NCI-H2107 (cell line): ENCODE measurements at regions not wholly inside any gene's neighbourhood (a gene's known extent, or its start where the extent isn't known, plus 50 kb on each side); places are given as distances from the start of the nearest gene placed in this dataset.

Experiments used
- DNase-seq: peaks from one replicate; lab custom pipeline; 2025; lab: John Stamatoyannopoulos, UW

DNA sequence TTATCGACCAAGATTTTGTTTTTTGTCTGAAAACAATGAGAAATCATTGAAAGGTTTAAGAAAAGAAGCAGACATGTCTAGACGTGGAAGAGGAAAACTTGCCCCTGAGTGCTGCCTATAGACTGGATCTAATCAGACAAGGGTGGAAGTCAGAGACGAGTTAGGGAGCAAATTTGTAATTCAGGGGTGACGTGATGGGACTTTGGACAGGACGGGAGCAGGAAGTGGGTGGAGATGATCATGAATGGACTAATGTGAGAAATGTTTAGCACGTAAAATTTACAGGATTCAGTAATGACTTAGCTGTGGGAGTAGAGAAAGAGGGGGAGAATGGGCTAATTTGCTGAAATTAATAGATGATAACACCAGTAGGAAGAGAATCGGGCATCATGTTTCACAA lies 117.0 kb upstream of the EPHA4 start:
- no peak for DNase-seq

DNA sequence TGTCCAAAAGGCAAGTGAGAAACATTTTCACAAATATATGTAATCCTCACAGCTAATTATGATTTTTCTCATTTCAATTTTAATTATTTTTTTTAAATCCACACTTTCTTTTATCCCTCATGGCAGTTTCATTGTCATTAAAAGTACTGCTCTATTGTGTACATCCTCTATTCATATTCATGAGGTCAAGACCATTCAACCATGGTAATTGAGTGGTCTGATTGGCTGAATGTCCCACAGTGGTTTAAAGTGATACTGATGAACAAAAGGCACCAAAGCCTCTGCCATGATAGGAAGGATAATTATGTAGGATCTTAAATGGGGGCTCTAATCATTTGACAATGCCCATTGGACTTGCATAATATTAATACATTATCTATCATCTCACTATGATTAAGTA lies 108.4 kb upstream of the EPHA4 start:
- no peak for DNase-seq

DNA sequence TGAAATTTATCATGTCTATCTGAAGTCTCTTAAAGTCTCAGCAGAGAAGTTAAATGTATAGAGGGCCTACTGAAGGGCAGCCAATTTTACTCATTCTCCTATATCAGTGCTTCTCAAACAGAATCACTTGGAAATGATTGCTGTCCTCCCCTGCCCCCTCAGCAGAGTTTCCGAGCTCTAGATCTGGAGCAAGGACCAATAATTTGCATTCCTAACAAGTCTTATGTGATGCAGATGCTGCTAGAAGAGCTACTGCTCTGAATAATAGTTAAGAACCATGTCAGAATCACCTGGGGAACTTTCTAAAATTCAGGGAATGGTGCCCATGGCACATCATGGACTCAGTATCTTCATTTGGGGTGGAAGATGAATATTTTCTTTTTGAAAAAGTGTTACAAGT lies 105.6 kb upstream of the EPHA4 start:
- no peak for DNase-seq

DNA sequence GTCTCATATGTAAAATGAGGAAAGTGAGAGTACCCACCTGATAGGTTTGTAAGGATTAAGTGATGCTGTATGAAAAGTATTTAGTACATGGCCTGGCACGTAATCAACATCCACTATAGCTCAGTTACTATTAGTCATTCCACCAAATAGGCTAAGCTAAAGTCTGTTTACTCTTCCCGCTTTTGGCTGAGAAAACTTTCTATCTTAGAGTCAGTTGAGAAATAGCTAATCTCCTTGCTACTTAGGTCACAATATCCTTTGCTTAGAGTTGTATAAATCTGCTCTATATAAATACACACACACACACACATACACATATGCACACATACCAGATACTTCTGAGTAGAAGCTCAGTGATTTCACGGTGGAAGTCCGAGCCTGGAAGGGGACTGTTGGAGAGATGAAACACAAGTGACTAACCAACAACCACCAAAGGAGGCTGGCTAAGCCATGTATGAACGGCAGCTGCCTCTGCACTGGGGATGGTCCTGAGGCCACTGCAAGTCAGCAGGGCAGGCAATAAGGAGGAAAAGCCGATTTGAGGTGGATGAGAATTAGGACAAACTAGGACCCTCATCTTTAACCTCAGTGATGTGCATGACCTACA lies 104.6 kb upstream of the EPHA4 start:
- DNase-seq: no peak

DNA sequence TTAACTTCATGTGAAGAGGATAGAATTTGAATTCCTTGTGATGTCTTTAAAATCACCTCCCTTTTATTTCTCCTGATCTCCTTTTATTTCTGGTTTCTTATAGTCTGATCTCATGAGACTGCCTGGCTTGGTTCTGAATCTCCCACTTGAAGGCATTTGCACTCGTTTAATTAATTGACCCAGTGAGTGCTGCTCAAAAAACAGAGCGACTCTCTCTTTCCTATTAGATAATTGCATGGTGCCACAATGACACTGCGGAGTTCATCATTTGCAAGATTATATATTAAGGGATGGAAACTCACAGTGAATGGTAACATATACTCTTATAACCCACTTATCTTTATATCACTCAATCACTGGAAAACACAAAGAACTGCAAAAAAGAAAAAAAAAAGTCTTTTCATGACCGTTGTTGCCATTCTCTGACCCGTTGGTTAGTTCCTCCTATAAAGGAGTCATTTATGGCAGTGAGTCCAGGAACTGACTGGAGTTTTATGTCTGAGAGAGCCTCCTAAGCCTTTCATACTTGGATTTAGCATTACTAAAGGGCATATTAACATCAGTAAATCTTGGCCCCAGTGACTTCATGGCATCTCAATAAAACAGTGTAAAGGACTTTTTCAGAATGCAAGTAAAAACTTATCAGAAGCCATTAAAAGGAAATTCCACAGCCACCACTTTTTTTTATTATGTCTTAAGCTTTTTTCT lies 103.3 kb upstream of the EPHA4 start:
- DNase-seq: no peak

DNA sequence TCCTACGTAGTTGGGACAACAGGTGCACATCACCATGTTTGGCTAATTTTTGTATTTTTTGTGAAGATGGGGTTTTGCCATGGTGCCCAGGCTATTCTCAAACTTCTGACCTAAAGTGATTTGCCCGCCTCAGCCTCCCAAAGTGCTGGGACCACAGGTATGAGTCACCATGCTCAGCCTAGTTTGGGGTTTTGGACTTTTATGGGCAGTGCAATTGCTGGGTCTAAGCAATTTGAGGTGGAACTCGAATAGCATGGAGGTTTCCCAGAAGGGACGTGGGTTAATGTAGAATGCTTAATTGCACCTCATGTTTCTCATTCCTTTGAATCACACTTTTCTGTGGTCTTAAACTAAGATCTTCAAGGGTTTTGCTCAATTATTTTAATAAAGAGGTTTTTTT lies 102.3 kb upstream of the EPHA4 start:
- no peak for DNase-seq

DNA sequence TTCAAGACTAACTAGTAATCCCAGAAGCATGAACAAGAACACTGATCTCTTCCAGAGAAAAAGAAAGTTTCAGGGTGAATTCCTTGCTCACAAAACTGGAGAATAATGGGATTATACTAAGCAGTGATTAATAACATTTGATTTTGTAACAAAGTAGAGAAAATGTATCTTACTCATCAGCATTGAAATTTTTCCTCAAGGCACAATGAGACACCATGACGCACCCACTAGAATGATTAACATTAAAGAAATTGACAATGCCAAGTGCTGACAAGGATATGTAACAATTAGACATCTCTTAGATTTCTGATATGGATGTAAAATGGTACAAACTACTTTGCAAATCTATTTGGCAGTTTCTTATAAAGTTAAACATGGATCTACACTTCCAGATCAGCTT lies 101.1 kb upstream of the EPHA4 start:
- DNase-seq: no peak

DNA sequence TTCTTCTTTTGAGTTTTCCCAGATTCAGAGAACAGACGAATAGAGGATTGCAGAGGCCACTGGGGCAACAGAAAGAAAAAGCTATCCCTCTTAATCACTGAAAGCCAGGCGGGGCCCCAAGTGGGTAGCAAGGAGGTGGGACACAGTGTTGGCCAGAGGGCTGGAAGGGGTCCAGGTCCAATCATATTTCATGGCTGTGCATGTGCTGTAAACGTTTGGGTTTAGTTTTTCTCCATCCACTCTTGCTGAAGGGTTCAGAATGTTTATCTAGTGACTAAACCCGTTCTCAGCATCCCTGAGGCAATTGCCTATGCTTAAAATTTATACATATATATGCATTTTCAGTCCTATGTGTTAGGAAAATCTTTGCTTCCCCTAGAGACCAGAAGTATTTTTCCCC lies 99.4 kb upstream of the EPHA4 start:
- DNase-seq: no peak

DNA sequence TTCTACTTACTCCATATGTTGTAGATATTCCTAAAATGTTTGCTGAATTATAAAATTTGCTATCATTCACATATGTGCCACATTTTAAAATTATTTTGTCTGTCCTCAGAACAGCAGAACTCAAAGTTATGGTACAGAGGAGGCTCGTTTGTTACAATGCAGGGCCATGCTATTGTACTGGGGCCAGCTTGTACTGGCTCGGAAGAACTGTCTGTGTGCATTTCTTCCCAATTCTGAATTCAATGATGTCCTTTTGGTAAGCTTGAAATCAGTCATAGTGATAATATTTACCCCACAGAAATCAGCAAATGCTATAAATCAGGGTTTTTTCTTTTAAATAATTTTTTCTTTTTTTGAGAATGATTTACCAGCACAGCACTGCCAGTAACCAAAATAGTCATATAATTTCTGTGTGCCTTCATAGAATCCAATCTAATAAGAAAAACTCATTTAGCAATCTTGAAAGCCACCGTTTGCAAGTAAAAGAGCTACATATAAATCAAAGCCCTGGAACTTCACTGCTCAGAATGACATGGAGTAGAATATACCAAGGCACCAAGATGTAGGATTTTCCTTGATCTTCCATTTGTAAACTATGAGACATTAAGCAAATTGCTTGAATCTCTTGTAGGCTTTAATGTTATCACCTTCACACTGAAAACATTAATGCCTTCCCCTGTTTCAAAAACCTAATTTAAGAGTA lies 90.7 kb upstream of the EPHA4 start:
- no peak for DNase-seq

DNA sequence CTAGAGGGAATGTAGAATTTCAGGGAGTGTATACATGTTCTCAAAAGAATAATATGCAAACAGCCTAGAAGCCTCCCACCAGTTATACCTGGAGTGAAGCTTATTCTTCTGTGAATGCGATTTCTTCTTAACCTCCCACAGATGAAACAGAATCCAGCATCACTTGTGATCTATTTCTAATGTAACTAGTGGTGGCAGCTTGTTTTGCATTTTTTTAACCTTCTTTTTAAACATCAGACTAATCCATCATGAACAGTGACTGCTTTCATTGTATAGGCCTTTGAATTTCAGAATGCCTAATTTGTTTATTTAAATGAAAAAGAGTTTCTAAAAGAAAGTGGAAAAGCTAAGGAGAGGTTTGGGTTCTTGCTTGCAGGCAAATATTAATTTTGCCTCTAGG lies 85.7 kb upstream of the EPHA4 start:
- no peak for DNase-seq

DNA sequence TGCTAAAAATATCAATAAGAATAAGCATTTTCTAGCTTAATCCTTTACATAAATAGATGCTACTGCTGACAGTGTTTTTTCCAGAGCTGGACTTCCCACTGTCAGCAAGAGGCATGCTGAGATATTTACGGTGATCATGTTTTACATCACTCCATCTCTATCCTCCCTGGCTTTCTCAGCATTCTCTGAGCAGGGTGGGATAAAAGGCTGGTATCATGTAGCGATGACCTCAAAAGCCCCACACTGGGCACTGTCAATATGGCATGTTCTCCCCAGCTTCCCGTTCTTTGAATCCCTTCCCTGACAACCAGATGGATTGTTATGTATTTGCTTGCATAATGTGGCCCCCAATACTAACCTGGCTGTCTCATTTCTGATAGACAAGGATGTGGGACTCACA lies 83.2 kb upstream of the EPHA4 start:
- no peak for DNase-seq

DNA sequence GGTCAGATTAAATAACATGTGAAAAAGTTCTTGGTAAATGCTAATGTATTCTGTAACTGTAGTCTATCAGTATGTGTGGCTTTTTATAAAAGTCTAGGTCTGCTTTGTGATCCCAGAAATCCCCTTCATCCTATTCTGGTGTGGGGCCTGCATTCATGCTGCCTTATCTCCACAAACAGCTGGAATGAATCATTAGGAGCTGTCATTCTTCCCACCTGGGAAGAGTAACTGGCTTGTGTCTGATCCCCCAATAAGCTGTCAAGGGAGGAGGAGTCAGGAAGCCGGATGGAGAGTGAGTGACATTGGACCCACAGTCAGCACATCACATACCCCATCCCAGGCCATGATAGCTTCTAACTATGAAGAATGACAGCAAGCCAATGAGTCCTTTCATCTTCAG lies 81.1 kb upstream of the EPHA4 start:
- DNase-seq: no peak

DNA sequence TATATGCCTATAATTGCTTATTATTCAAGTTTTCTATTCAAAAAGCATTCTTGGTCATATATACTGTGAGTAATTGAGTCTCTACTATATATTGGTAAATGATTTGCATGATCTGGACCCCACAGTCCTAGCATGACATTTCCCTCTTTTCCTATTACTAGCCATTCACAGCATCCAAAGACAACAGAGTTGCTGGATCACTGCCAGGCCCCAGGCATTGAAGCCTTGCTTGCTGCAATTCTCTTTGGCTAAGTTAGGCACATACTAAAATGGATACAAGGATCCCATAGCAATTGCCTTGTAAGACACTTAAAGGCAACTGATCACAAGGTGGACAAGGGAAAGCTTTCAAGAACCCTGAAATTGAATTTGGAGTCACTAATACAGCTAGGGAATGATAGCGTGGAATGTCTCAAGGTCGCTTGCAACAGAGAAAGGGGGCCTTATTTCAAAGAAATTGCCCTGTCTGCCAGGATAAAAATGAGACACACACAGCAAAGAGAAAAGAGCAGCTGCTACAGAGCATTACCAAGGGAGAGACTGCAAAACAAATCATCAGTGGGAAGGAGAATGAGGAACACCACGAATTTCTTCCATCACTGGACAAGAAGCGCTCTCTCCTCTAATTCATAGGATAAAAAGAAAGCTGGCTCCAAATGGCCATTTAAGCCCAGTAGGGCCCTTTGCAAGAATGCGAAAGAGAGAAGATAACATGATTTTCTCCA lies 77.1 kb upstream of the EPHA4 start:
- DNase-seq: peak; percentile 6

DNA sequence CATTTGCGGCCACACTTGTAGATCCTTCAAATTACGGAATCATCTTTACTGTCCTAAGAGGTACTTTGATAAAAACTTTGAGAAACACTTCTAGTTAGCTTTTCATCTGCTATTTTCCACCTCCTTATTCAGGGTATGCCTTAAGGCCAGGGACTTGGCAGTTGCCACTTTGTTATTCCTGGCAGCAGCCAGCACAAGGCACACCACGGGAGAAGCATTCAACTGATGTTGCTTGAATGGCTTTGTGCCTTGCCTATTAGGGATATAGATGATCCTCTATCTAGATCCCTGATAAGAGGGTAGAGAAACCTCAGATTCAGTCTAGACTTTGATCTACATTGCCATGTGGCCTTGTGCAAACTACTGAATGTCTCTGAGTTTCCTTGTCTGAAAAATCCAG lies 70.3 kb upstream of the EPHA4 start:
- no peak for DNase-seq

DNA sequence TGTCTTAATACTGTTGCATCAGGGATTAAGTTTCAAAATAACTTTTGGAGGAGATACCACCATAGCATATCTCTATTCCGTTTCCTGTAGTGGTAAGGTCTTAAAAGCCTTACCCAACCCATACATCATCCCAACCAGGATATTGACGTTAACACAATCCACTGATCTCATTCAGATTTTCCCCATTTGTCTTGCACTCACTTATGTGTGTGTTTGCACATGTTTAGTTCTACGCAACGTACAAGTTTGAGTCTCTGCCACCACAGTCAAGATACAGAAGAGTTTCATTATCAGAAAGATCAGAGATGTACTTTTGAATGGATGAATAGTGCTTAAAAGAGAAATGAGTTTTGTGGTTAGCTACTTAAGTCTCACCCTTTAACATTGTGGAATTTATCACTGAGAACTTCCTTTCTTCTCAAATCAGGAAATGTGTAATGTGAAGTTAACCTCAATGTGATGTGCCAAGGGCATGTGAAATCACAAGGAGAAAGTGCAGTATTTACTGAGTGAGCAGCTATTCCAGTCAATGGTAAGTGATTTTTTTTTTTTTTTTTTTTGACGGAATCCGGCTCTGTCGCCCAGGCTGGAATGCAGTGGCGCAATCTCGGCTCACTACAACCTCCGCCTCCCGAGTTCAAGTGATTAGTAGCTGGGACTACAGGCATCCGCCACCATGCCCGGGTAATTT lies 69.2 kb upstream of the EPHA4 start:
- no peak for DNase-seq

DNA sequence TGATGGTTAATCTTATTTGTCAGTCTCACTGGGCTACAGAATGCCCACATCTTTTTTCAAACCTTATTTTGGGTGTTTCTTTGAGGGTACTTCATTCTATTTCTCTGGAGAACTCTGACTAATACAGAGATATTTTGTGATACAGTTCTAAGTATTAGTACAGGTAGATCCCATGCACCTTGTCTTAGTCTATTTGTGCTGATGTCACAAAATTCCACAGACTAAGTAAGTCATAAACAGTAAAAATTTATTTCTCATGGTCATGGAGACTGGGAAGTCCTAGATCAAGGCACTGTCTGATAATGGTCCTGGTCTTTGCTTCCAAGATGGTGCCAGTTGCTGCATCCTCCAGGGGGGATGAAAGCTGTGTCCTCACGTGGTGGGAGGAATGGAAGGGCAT lies 68.6 kb upstream of the EPHA4 start:
- no peak for DNase-seq

DNA sequence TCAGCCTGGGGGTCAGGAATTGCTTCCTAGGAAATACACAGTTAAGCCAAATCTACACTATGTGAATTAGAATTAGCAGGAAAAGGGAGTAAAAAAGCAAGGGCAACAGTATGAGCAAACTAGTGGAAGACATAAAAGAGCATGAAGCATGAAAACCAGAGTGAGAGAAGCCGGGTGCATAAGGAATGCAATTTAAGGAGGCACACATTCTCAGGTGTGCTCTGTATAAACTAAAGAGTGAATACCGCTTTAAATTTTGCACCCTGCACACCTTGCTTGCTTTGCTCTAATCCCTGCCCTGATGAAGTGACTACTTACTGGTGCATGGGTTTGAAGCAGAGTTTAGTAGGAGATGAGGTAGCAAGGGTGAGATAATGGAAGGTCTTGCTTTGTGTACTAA lies 65.7 kb upstream of the EPHA4 start:
- DNase-seq: no peak

DNA sequence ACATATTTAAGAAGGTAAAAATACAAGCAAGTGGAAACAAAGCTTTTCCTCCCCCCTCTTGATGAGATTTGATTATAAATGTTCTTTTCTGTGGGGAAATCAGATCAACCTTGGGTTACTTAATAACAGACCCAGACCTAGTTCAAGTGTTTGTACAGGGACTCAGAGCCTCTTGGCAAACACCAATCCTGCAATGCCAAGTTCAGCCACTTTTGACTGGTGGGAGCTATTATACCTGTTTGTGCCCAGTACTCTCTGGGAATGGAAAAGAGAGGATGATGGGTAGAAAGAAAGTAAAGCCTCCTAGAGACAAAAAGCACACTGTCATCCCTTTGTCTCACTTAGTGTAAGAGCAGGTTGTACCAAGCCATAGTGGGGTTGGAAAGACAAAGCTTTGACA lies 63.8 kb upstream of the EPHA4 start:
- no peak for DNase-seq

DNA sequence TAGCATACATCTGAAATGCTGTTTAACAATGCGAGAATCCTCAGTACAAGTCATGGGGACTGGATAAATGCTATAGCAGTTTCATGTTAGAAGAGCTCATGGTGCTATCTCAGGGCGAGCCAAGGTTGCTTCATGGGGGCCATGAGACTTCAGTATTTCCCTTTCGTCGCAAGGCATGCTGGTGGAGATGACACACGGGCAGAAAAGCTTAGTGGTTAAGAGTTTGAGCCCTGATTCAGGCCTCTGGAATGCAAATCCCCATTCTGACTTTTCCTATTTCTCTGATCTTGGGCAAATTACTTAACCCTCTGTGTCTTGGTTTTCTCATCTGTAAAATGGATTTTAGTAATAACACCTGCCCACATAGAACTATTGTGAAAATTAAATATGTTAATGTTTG lies 57.4 kb upstream of the EPHA4 start:
- DNase-seq: no peak

DNA sequence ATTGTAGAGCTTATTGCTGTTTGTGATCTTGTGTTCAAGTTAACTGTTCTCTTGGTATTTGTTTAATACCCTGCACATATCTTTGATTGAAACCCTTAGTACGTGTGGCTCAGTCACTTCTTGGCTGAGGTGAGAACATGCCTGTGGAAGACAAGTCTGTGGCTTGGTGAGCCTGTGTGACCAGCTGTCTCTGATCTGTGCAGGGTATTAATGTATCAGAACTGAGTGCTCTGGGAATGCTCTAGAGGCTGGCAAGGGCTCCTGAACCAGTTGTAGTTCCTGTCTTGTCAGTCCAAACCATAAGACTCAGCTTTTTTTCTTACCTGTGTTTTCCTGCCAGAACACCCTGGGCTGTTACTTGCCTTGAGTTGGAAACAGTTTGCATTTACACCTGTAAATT lies 52.4 kb upstream of the EPHA4 start:
- DNase-seq: no peak
